CD4-positive, alpha-beta T cell treated with Interleukin-4 for 1 hour (primary cell): ENCODE measurements at regions not wholly inside any gene's neighbourhood (a gene's known extent, or its start where the extent isn't known, plus 50 kb on each side); places are given as distances from the start of the nearest gene placed in this dataset.
"Not testable (repeated sequence)": the region's sequence is repeated elsewhere in the genome, so short reads cannot be mapped to it uniquely, and the experiment has no call there.

Source experiments
- DNase-seq, 2 donors: peaks; one replicate each; pipeline ENCODE4 v3.0.0-alpha.2; 2020 to 2022

- no peak for DNase-seq
Observed at GRCh38 chr2:75324861-75325284, 125.6 kb upstream of the TACR1 start.

- DNase-seq, result no peak
Observed at GRCh38 chr2:75324141-75324540, 124.8 kb upstream of the TACR1 start.

- DNase-seq, result no peak
Observed at GRCh38 chr2:75321599-75321922, 122.2 kb upstream of the TACR1 start.

GRCh38 chr2:75320898-75321598 is 121.7 kb upstream of the TACR1 start:
- DNase-seq, result no peak

- no peak for DNase-seq
Observed at GRCh38 chr2:75319951-75320350, 120.6 kb upstream of the TACR1 start.

GRCh38 chr2:75317802-75318201 is 118.5 kb upstream of the TACR1 start:
- no peak for DNase-seq

- DNase-seq, result no peak
Observed at GRCh38 chr2:75317316-75317715, 118.0 kb upstream of the TACR1 start.

- DNase-seq, result no peak
Observed at GRCh38 chr2:75315436-75315835, 116.1 kb upstream of the TACR1 start.

GRCh38 chr2:75311993-75312392 is 112.7 kb upstream of the TACR1 start:
- DNase-seq, result peak in 1 of 2 donors; percentile 21

- DNase-seq, result no peak
Observed at GRCh38 chr2:75311521-75311920, 112.2 kb upstream of the TACR1 start.

- DNase-seq, result no peak
Observed at GRCh38 chr2:75310876-75311275, 111.6 kb upstream of the TACR1 start.

- DNase-seq, result no peak
Observed at GRCh38 chr2:75309596-75310463, 110.5 kb upstream of the TACR1 start.

GRCh38 chr2:75303227-75303626 is 103.9 kb upstream of the TACR1 start:
- DNase-seq, result no peak

- DNase-seq, result no peak
Observed at GRCh38 chr2:75294362-75294761, 95.0 kb upstream of the TACR1 start.

- no peak for DNase-seq
Observed at GRCh38 chr2:75292826-75293225, 93.5 kb upstream of the TACR1 start.

GRCh38 chr2:75290600-75291150 is 91.4 kb upstream of the TACR1 start:
- DNase-seq, result no peak

GRCh38 chr2:75289771-75290170 is 90.5 kb upstream of the TACR1 start:
- no peak for DNase-seq

- not testable (repeated sequence) for DNase-seq
Observed at GRCh38 chr2:75289178-75289577, 89.9 kb upstream of the TACR1 start.

- DNase-seq, result no peak
Observed at GRCh38 chr2:75288760-75289159, 89.4 kb upstream of the TACR1 start.

GRCh38 chr2:75287624-75288316 is 88.5 kb upstream of the TACR1 start:
- no peak for DNase-seq

GRCh38 chr2:75284345-75284744 is 85.0 kb upstream of the TACR1 start:
- no peak for DNase-seq

GRCh38 chr2:75278821-75279379 is 79.6 kb upstream of the TACR1 start:
- DNase-seq, result no peak

GRCh38 chr2:75278314-75278713 is 79.0 kb upstream of the TACR1 start:
- DNase-seq, result no peak
